ENCODE measurements at regions not wholly inside any gene's neighbourhood (a gene's known extent, or its start where the extent isn't known, plus 50 kb on each side); places are given as distances from the start of the nearest gene placed in this dataset.
A peak's percentile ranks its signal among the peaks of the same experiment; 100 is the strongest.
"Not testable (repeated sequence)": the region's sequence is repeated elsewhere in the genome, so short reads cannot be mapped to it uniquely, and the experiment has no call there.

DNA sequence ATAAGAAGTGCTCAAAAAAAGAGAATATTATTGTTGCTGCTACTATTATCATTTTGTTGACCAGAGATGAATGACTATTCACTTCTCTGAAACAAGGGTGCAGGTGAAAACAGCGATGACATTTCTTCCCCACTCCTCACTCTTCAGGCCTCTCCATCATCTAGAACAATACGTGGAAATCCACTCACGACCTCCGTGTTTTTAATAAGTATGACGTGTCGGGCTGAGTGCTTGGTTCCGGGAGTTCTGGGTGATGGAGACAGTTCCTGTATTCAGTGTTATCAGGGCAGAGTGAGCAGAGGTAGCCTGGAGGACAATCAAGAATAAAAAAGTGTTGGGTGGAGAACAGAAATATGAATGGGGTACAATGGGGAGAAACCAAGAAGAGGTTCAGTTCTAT, 130.0 kb upstream of the ZNF217 start:
- TF ChIP-seq CTCF (IDR thresholded peaks at IDR 0.05; ENCODE audit: extremely low read depth, low read depth, low read length): no peak
- Histone ChIP-seq H3K27ac (ENCODE audit: low read depth, low read length) (no peak overlapping the region), H3K4me1 (ENCODE audit: insufficient read depth, low read length) (peaks cover 5% of the 10 kb centered on the region), H4K20me1 (ENCODE audit: insufficient read depth, low read length) (no peaks in the 10 kb centered on the region), H3K4me2 (ENCODE audit: insufficient read depth, low read length) (no peak overlapping the region), H3K4me3 (ENCODE audit: insufficient read depth, low read length) (no peak overlapping the region), H3K9me3 (ENCODE audit: low read depth, low read length) (no peaks in the 10 kb centered on the region), H2AFZ (ENCODE audit: low read length) (no peak overlapping the region), H3K36me3 (ENCODE audit: insufficient read depth, low read length) (no peaks in the 10 kb centered on the region), H3K27me3 (ENCODE audit: insufficient read depth, low read length) (no peaks in the 10 kb centered on the region), H3K79me2 (ENCODE audit: insufficient read depth, low read length) (no peaks in the 10 kb centered on the region)
- DNase-seq (ENCODE audit: insufficient read length, low spot score, missing footprints): no peak

- H4K20me1 ChIP-seq (ENCODE audit: insufficient read depth, low read length): no peaks in the 10 kb centered on the region
- H3K79me2 ChIP-seq (ENCODE audit: insufficient read depth, low read length): no peaks in the 10 kb centered on the region
- no peak overlapping the region for H3K4me3 ChIP-seq (ENCODE audit: insufficient read depth, low read length)
- no peak for TF ChIP-seq CTCF (IDR thresholded peaks at IDR 0.05; ENCODE audit: extremely low read depth, low read depth, low read length)
- no peak for DNase-seq (ENCODE audit: insufficient read length, low spot score, missing footprints)
- no peaks in the 10 kb centered on the region for H3K27me3 ChIP-seq (ENCODE audit: insufficient read depth, low read length)
- H3K4me2 ChIP-seq (ENCODE audit: insufficient read depth, low read length): no peak overlapping the region
- H2AFZ ChIP-seq (ENCODE audit: low read length): no peak overlapping the region
- H3K4me1 ChIP-seq (ENCODE audit: insufficient read depth, low read length): peaks cover 5% of the 10 kb centered on the region
- no peaks in the 10 kb centered on the region for H3K9me3 ChIP-seq (ENCODE audit: low read depth, low read length)
- no peaks in the 10 kb centered on the region for H3K36me3 ChIP-seq (ENCODE audit: insufficient read depth, low read length)
- H3K27ac ChIP-seq (ENCODE audit: low read depth, low read length): no peak overlapping the region
Measured at GRCh38 chr20:53723045-53723444, 129.4 kb upstream of the ZNF217 start.

- H2AFZ ChIP-seq (ENCODE audit: low read length): no peak overlapping the region
- no peak overlapping the region for H3K27ac ChIP-seq (ENCODE audit: low read depth, low read length)
- no peaks in the 10 kb centered on the region for H3K36me3 ChIP-seq (ENCODE audit: insufficient read depth, low read length)
- no peak overlapping the region for H3K4me2 ChIP-seq (ENCODE audit: insufficient read depth, low read length)
- H3K4me3 ChIP-seq (ENCODE audit: insufficient read depth, low read length): no peak overlapping the region
- peaks cover 5% of the 10 kb centered on the region for H3K4me1 ChIP-seq (ENCODE audit: insufficient read depth, low read length)
- no peaks in the 10 kb centered on the region for H3K9me3 ChIP-seq (ENCODE audit: low read depth, low read length)
- no peaks in the 10 kb centered on the region for H3K79me2 ChIP-seq (ENCODE audit: insufficient read depth, low read length)
- H3K27me3 ChIP-seq (ENCODE audit: insufficient read depth, low read length): no peaks in the 10 kb centered on the region
- no peak for TF ChIP-seq CTCF (IDR thresholded peaks at IDR 0.05; ENCODE audit: extremely low read depth, low read depth, low read length)
- H4K20me1 ChIP-seq (ENCODE audit: insufficient read depth, low read length): no peaks in the 10 kb centered on the region
- DNase-seq (ENCODE audit: insufficient read length, low spot score, missing footprints): peak; percentile 5
Measured at GRCh38 chr20:53722515-53723036, 128.9 kb upstream of the ZNF217 start.

DNA sequence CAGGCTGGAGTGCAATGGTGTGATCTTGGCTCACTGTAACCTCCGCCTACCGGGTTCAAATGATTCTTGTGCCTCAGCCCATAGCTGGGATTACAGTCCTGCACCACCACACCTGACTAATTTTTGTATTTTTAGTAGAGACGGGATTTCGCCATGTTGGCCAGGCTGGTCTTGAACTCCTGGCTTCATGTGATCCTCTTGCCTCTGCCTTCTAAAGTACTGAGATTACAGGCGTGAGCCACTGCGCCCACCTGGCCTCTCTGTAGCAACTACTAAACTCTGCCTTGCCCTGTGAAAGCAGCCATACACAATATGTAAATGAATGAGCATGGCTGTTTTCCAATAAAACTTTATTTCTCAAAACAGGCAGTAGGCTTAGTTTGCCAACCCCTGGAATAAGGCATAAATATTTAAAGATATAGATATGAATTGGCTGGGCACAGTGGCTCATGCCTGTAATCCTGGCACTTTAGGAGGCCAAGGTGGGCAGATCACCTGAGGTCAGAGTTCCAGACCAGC, 127.9 kb upstream of the ZNF217 start:
- not testable (repeated sequence) for DNase-seq (ENCODE audit: insufficient read length, low spot score, missing footprints); H3K4me2 ChIP-seq (ENCODE audit: insufficient read depth, low read length); H3K4me1 ChIP-seq (ENCODE audit: insufficient read depth, low read length); H3K9me3 ChIP-seq (ENCODE audit: low read depth, low read length); H2AFZ ChIP-seq (ENCODE audit: low read length); H3K36me3 ChIP-seq (ENCODE audit: insufficient read depth, low read length); H3K4me3 ChIP-seq (ENCODE audit: insufficient read depth, low read length); H3K79me2 ChIP-seq (ENCODE audit: insufficient read depth, low read length); H3K27ac ChIP-seq (ENCODE audit: low read depth, low read length); H3K27me3 ChIP-seq (ENCODE audit: insufficient read depth, low read length); H4K20me1 ChIP-seq (ENCODE audit: insufficient read depth, low read length)

DNA sequence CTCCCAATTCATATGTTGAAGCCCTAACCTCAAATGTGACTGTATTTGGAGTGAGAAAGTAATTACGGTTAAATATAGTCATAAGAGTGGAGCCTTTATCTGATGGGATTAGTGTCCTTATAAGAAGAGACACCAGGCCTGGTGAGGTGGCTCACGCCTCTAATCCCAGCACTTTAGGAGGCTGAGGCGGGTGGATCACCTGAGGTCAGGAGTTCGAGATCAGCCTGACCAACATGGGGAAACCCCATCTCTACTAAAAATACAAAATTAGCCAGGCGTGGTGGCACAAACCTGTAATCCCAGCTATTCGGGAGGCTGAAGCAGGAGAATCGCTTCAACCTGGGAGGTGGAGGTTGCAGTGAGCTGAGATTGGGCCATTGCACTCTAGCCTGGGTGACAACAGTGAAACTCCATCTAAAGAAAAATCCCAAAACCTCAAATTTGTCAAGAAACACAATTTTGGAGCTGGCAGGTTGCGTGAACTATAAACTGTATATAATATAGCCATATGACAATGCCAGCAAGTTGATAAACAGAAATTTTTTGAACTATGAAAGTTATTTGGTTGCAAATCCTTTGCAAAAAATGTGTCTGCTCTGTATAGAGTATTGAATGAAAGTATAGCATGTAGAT, 125.6 kb upstream of the ZNF217 start:
- H3K36me3 ChIP-seq (ENCODE audit: insufficient read depth, low read length); H3K9me3 ChIP-seq (ENCODE audit: low read depth, low read length); H3K27ac ChIP-seq (ENCODE audit: low read depth, low read length); H3K4me3 ChIP-seq (ENCODE audit: insufficient read depth, low read length); H3K4me1 ChIP-seq (ENCODE audit: insufficient read depth, low read length); H3K4me2 ChIP-seq (ENCODE audit: insufficient read depth, low read length); H4K20me1 ChIP-seq (ENCODE audit: insufficient read depth, low read length); DNase-seq (ENCODE audit: insufficient read length, low spot score, missing footprints); H3K79me2 ChIP-seq (ENCODE audit: insufficient read depth, low read length); H2AFZ ChIP-seq (ENCODE audit: low read length); H3K27me3 ChIP-seq (ENCODE audit: insufficient read depth, low read length): not testable (repeated sequence)
